BE2C (cell line): ENCODE measurements at regions not wholly inside any gene's neighbourhood (a gene's known extent, or its start where the extent isn't known, plus 50 kb on each side); places are given as distances from the start of the nearest gene placed in this dataset.

Source experiments
- DNase-seq: peaks from one replicate; pipeline ENCODE4 v3.0.0-alpha.2; 2020
- H3K27me3 ChIP-seq: fragments of 250-450 bp; sonication (Bioruptor Pico); 2 replicates; pipeline ENCODE4 v1.5.1; 2020; ENCODE audit warnings: mild to moderate bottlenecking
- H3K36me3 ChIP-seq: fragments of 250-450 bp; sonication (Bioruptor Pico); 2 replicates; pipeline ENCODE4 v1.5.1; 2020; ENCODE audit warnings: mild to moderate bottlenecking
- H3K4me1 ChIP-seq: fragments of 250-450 bp; sonication (Bioruptor Pico); 2 replicates; pipeline ENCODE4 v1.5.1; 2020
- H3K4me3 ChIP-seq: 2 replicates; pipeline ENCODE4 v1.5.1; 2011; ENCODE audit warnings: low read depth, low read length
- H3K9me3 ChIP-seq: fragments of 250-450 bp; sonication (Bioruptor Pico); 2 replicates; pipeline ENCODE4 v1.5.1; 2020
- TF ChIP-seq, protein P1 (sequence below): IDR thresholded peaks from 2 replicates; pipeline ENCODE4 v1.5.1; 2012; ENCODE audit warnings: mild to moderate bottlenecking, low read depth, low read length

DNA sequence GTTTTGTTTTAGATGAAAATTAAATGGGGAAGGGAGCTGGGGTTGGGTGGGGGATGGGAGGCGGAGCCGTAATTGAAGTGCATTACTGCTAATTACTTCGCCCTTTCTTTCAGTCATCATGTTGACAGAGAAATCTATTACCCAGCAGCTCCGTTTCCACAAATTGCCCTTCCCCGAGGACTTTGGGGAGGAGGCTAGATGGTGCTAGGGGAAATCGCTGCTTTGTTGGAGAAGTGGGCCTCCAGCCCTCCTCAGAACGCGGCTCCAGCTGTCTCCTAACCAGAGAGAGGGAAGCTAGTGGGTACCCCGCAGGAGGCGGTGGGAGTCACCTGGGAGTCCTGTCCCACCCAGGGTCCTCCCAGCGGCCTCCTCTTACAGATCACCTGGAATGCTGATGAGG is 130.9 kb upstream of the MYCN start:
- Histone ChIP-seq H3K4me3 (no peak overlapping the region), H3K4me1 (no peaks in the 10 kb centered on the region), H3K9me3 (no peaks in the 10 kb centered on the region), H3K27me3 (no peaks in the 10 kb centered on the region), H3K36me3 (no peaks in the 10 kb centered on the region)
- DNase-seq, result no peak
- TF ChIP-seq, protein P1, sequence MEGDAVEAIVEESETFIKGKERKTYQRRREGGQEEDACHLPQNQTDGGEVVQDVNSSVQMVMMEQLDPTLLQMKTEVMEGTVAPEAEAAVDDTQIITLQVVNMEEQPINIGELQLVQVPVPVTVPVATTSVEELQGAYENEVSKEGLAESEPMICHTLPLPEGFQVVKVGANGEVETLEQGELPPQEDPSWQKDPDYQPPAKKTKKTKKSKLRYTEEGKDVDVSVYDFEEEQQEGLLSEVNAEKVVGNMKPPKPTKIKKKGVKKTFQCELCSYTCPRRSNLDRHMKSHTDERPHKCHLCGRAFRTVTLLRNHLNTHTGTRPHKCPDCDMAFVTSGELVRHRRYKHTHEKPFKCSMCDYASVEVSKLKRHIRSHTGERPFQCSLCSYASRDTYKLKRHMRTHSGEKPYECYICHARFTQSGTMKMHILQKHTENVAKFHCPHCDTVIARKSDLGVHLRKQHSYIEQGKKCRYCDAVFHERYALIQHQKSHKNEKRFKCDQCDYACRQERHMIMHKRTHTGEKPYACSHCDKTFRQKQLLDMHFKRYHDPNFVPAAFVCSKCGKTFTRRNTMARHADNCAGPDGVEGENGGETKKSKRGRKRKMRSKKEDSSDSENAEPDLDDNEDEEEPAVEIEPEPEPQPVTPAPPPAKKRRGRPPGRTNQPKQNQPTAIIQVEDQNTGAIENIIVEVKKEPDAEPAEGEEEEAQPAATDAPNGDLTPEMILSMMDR, result no peak

DNA sequence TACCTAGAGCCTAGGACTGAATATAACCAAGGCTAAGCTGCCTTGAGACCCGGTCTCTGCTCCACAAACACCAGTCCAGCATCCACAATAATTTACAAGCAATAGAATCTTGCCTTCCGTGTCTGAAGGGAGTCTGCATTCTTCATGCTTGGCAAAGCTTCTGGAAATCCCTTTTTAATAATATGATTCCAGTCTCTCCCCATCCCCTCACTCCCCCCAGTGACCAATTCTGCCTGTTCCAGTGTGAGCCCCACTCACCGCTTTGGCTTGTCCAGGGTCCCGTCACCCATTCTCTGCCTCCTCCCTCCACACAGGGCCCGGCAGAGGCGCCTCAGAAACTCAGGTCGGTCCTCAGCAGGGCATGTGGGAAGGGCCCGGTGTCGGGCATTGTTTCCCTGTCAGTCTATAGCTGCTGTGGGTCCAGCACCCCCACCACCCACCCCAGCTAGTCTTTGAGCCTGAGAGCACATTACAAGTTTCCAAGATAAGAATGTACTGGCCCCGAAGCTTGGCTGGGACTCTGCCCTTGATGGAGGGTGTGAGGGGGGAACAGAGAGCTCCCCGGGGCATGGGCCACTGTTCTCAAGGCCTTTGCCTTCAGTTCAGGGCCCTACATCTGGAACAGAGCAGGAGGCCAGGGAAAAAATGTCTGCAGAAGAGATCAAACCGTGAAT is 129.7 kb upstream of the MYCN start:
- Histone ChIP-seq H3K4me1 (no peaks in the 10 kb centered on the region), H3K9me3 (no peaks in the 10 kb centered on the region), H3K27me3 (no peaks in the 10 kb centered on the region), H3K4me3 (no peak overlapping the region), H3K36me3 (no peaks in the 10 kb centered on the region)
- TF ChIP-seq, protein P1, result no peak
- no peak for DNase-seq

DNA sequence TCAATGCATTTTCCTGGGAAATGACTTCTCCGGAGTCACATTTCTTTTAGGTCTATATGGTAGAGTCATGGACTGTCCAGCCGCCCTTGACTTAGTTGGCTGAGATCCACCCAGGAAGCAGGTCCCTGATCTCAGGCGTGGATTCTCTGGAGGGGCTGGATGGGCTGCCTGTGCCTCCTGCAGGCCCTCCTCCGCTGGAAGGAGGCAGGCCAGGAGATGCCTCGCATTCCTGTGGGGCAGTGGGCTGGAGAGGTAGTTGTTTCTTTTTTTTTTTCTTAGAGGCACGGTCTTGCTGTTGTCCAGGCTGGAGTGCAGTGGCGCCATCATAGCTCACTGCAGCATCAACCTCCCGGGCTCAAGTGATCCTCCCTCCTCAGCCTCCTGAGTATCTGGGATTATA is 129.0 kb upstream of the MYCN start:
- Histone ChIP-seq H3K4me1 (no peaks in the 10 kb centered on the region), H3K9me3 (no peaks in the 10 kb centered on the region), H3K36me3 (no peaks in the 10 kb centered on the region), H3K4me3 (no peak overlapping the region), H3K27me3 (no peaks in the 10 kb centered on the region)
- no peak for DNase-seq
- TF ChIP-seq, protein P1, result no peak

DNA sequence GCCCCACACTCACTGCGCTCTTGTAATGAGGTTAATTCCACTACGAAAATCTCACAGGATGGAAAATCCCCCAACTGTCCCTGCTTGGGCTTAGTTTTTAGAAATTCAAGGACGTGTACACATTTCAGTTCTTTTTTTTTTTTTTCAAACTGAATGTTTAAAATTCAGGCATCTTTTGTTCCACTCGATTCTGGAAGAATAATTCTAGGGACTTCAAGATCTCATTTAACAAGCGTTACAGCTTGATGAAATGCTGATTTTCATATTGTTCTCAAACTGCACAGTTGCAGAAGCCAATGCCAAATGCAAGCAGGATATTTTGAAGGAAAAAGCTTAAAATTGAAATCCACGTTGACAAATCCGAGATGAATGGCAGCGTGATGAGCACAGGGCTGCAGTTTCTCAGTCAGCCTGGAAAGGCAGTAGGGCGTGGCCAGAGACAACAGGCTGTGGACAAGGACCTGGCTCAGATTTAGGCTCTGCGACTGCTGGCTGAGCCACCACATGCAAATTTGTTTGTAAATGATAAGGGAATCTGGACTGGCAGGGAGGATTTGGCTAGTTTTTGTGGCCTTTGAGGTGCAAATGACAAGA is 128.1 kb upstream of the MYCN start:
- TF ChIP-seq, protein P1, result no peak
- Histone ChIP-seq H3K9me3 (no peaks in the 10 kb centered on the region), H3K36me3 (no peaks in the 10 kb centered on the region), H3K4me1 (no peaks in the 10 kb centered on the region), H3K4me3 (no peak overlapping the region), H3K27me3 (no peaks in the 10 kb centered on the region)
- no peak for DNase-seq

DNA sequence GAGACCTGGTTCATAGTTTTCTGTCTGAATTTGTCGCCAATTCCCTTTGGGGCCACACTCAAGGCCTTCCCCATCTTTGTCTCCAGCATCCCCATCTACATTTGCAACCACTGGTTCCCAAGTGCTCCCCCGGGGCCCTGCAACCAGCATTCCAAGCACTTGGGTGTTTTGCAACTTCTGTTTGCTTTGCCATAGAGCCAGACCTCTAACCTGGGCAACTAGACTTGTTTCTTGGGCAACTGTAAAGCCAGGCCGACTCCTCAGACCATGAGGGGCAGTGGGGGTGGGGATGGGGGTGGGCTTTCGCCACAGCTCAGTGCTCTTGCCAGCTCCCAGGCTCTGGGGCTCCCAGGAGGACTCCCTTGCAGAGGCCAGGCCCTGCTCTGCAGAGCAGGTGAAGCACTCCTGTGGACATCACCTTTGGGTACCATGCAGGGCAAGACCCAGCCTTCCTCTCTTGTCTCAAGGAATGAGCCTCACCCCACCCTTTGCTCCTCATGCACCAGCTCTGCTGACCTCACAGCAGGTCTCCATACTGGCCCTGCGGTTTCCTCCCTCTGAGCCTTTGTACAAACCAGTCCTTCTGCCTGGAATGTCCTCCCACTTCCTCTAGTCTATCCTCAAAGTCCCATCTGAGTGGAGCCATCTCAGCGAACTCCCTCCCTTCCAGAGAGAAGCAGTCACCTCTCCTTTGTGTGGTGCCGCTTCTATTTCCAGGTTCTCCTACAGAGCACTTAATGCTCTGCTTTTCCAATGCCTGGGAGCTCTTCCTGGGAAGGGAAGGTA is 126.7 kb upstream of the MYCN start:
- DNase-seq, result no peak
- no peaks in the 10 kb centered on the region for H3K9me3 ChIP-seq
- H3K4me1 ChIP-seq, result no peaks in the 10 kb centered on the region
- TF ChIP-seq, protein P1, result no peak
- H3K27me3 ChIP-seq, result no peaks in the 10 kb centered on the region
- no peaks in the 10 kb centered on the region for H3K36me3 ChIP-seq
- no peak overlapping the region for H3K4me3 ChIP-seq

DNA sequence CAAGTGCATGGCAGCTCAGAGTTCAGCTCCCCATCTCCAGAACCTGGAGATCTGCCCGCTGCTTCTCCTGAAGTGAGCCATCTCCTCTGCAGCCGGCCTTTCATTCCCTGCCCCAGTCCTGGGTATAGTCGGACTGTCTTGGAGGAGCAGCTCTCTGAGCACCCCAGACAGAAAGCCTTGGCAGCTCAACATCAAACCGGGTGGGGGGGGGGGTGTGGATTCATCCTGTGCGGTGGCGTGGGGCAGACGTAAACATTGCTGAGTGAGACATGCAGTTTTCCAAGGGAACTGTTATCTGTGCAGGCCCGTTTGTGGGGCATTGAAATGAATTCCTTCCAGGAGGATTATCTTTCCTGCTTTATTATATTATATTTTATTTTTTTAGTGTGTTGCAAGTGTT is 125.9 kb upstream of the MYCN start:
- TF ChIP-seq, protein P1, result no peak
- no peaks in the 10 kb centered on the region for H3K36me3 ChIP-seq
- H3K9me3 ChIP-seq, result no peaks in the 10 kb centered on the region
- no peaks in the 10 kb centered on the region for H3K27me3 ChIP-seq
- no peak for DNase-seq
- H3K4me3 ChIP-seq, result no peak overlapping the region
- H3K4me1 ChIP-seq, result no peaks in the 10 kb centered on the region
